HepG2 (cell line): ENCODE measurements at regions not wholly inside any gene's neighbourhood (a gene's known extent, or its start where the extent isn't known, plus 50 kb on each side); places are given as distances from the start of the nearest gene placed in this dataset.

ENCODE experiments used
- ATAC-seq: fragments of 200-7000 bp; cut with Tn5 transposase; 3 replicates; pipeline ENCODE4 v1.9.1; 2020; ENCODE audit warnings: mild to moderate bottlenecking, moderate library complexity
- BruUV-seq: library from RNA; stranded (reverse); fragments of 400-500 nt; replicated peaks from 2 replicates; lab custom pipeline; 2021; lab: Mats Ljungman, UMichigan
- CTCF ChIA-PET: fragments of 300-600 bp; formaldehyde crosslinking; extraction: SDS; loops from one replicate; lab custom pipeline; 2021; ENCODE audit warnings: low total read pairs, inconsistent platforms, low intra/inter-chr PET ratio; lab: Yijun Ruan, JAX
- POLR2A ChIA-PET: fragments of 350-600 bp; sonication (Branson Sonifier 250); formaldehyde crosslinking; loops from one replicate; lab custom pipeline; 2020; ENCODE audit warnings: antibody characterized with exemption, inconsistent platforms; lab: Yijun Ruan, JAX
- DNase-seq: peaks from one replicate; pipeline ENCODE4 v3.0.0-alpha.2; 2015; ENCODE audit warnings: low spot score
- FAIRE-seq: peaks from 3 replicates; lab custom pipeline; 2011; peaks lifted over from hg19 to GRCh38; lab: Jason Lieb, UNC
- H2AFZ ChIP-seq: one replicate; pipeline ENCODE4 v1.6.1; 2011; ENCODE audit warnings: low read length, inconsistent platforms
- H3K27ac ChIP-seq: fragments of 300-600 bp; 3 replicates; pipeline ENCODE4 v1.8.0; 2011; ENCODE audit warnings: mixed run types, mild to moderate bottlenecking, mixed read lengths, low read length, inconsistent platforms; ENCODE audit not compliant: insufficient read depth; ENCODE audit errors: extremely low read length
- H3K27me3 ChIP-seq, 2 experiments: fragments of 200-600 bp in 1 of 2; 2 replicates in 1 of 2; 3 replicates in 1 of 2; pipeline versions ENCODE4 v1.6.0 to v1.8.0; 2011; ENCODE audit warnings: low read length in 2 of 2, mild to moderate bottlenecking in 2 of 2, moderate library complexity in 2 of 2, inconsistent platforms in 1 of 2; ENCODE audit not compliant: insufficient read depth in 2 of 2, control insufficient read depth in 1 of 2
- H3K36me3 ChIP-seq, 2 experiments: fragments of 200-600 bp in 1 of 2; replicated peaks in 1 of 2; 2 replicates in 1 of 2; 3 replicates in 1 of 2; pipeline versions ENCODE4 v1.5.1 to v1.8.0; 2011; ENCODE audit warnings: low read length in 2 of 2, inconsistent platforms in 1 of 2; ENCODE audit not compliant: insufficient read depth in 2 of 2, control insufficient read depth in 1 of 2
- H3K4me1 ChIP-seq: 2 replicates; pipeline ENCODE4 v1.5.1; 2012; ENCODE audit warnings: low read length, inconsistent platforms; ENCODE audit not compliant: insufficient read depth
- H3K4me2 ChIP-seq: 2 replicates; pipeline ENCODE4 v1.6.0; 2011; ENCODE audit warnings: low read depth, low read length, inconsistent platforms
- H3K4me3 ChIP-seq, 3 experiments: fragments of 200-600 bp in 1 of 3; sonication (generic), shearing (Covaris generic) in 1 of 3; replicated peaks in 1 of 3; 2 replicates each; pipeline ENCODE4 v1.5.1; 2011 to 2016; ENCODE audit warnings: low read length in 3 of 3, inconsistent platforms in 2 of 3, low read depth in 2 of 3, mild to moderate bottlenecking in 2 of 3, control low read depth in 1 of 3, mixed read lengths in 1 of 3; ENCODE audit not compliant: insufficient read depth in 1 of 3
- H3K79me2 ChIP-seq: one replicate; pipeline ENCODE4 v1.6.1; 2011; ENCODE audit warnings: low read length, inconsistent platforms; ENCODE audit not compliant: insufficient read depth
- H3K9ac ChIP-seq: 2 replicates; pipeline ENCODE4 v1.6.0; 2011; ENCODE audit warnings: mild to moderate bottlenecking, low read depth, low read length, inconsistent platforms; ENCODE audit not compliant: insufficient read depth
- H3K9me3 ChIP-seq: 2 replicates; pipeline ENCODE4 v1.5.1; 2012; ENCODE audit warnings: mild to moderate bottlenecking, low read length
- H4K20me1 ChIP-seq: 2 replicates; pipeline ENCODE4 v1.6.0; 2011; ENCODE audit warnings: inconsistent platforms, mild to moderate bottlenecking, low read length, moderate library complexity; ENCODE audit not compliant: insufficient read depth
- CSRNP2 ChIP-seq: sonication (generic); formaldehyde crosslinking; conservative IDR thresholded peaks from 2 replicates; pipeline ENCODE4 v1.8.0; 2022; ENCODE audit warnings: low read depth, missing genetic modification reagents
- NKX3-1 ChIP-seq: sonication (generic); formaldehyde crosslinking; IDR thresholded peaks from 2 replicates; pipeline ENCODE4 v1.5.0; 2020; ENCODE audit warnings: missing genetic modification reagents
- POLR2G ChIP-seq: fragments of 200-400 bp; formaldehyde crosslinking; IDR thresholded peaks from 2 replicates; pipeline ENCODE4 v1.6.1; 2018; ENCODE audit warnings: mild to moderate bottlenecking, low read depth, low read length, moderate library complexity
- SALL2 ChIP-seq: sonication (generic); formaldehyde crosslinking; IDR thresholded peaks from 2 replicates; pipeline ENCODE4 v1.8.1; 2023; ENCODE audit warnings: mild to moderate bottlenecking, missing genetic modification reagents, inconsistent platforms
- ZNF318 ChIP-seq: sonication (generic); formaldehyde crosslinking; IDR thresholded peaks from 2 replicates; pipeline ENCODE4 v1.4.0; 2020; ENCODE audit warnings: mild to moderate bottlenecking, missing genetic modification reagents
- ZNF33A ChIP-seq: sonication (generic); formaldehyde crosslinking; IDR thresholded peaks from 2 replicates; pipeline ENCODE4 v1.5.1; 2020; ENCODE audit warnings: missing genetic modification reagents, mild to moderate bottlenecking, moderate library complexity, borderline replicate concordance
- ZNF720 ChIP-seq: sonication (generic); formaldehyde crosslinking; IDR thresholded peaks from 2 replicates; pipeline ENCODE4 v1.4.0; 2020; ENCODE audit warnings: missing genetic modification reagents
- WGBS: methylation state at CpG from one replicate; pipeline ENCODE4 v1.1.6; 2017; ENCODE audit warnings: low lambda C conversion rate; 5-methylcytosine and 5-hydroxymethylcytosine counted together
- in situ Hi-C: cut with HindIII; loops from 2 replicates; pipeline ENCODE4 v1.10.0; 2017; ENCODE audit warnings: low pct_unique_long_range_greater_than_20kb; ENCODE audit not compliant: extremely low pct_ligation_motif_present
- intact Hi-C: fragments of 100-400 bp; cut with micrococcal nuclease; formaldehyde crosslinking; loops from one replicate; pipeline ENCODE4 v1.10.0; 2022; ENCODE audit not compliant: unreplicated experiment
- TF ChIP-seq, protein P1 (sequence below): sonication (generic); formaldehyde crosslinking; IDR thresholded peaks from 2 replicates; pipeline ENCODE4 v1.8.1; 2023; ENCODE audit warnings: mild to moderate bottlenecking, moderate library complexity, missing genetic modification reagents
- TF ChIP-seq, protein P2 (sequence below): sonication (generic); formaldehyde crosslinking; IDR thresholded peaks from 2 replicates; pipeline ENCODE4 v1.4.0; 2020; ENCODE audit warnings: mild to moderate bottlenecking, missing genetic modification reagents
- TF ChIP-seq, protein P3 (sequence below): IDR thresholded peaks from 2 replicates; pipeline ENCODE4 v1.6.1; 2016; ENCODE audit warnings: control low read depth

GRCh38 chr10:113319479-113319878 is 233.4 kb upstream of the HABP2 start:
- H4K20me1 ChIP-seq: no peaks in the 10 kb centered on the region
- in situ Hi-C loops (no loop called here), intact Hi-C loops (no loop called here)
- FAIRE-seq (no peak), DNase-seq (no peak), ATAC-seq (no peak)
- no TSS peak for BruUV-seq
- H3K9ac ChIP-seq: no peak overlapping the region
- H3K9me3 ChIP-seq: peaks cover 4% of the 10 kb centered on the region; the same call in 1 of the 2 replicates
- POLR2A ChIA-PET: no interaction called here
- H3K4me2 ChIP-seq: no peak overlapping the region
- no peak overlapping the region for H2AFZ ChIP-seq
- WGBS: 27% methylated on average over 3 of the region's 3 CpGs
- CTCF ChIA-PET: no interaction called here
- H3K4me3 ChIP-seq: no peak overlapping the region
- H3K79me2 ChIP-seq: no peaks in the 10 kb centered on the region
- no peak overlapping the region for H3K27ac ChIP-seq
- H3K36me3 ChIP-seq: no peaks in the 10 kb centered on the region
- peaks cover 1 to 31% of the 10 kb centered on the region in 2 experiments; a peak in 4 of 5 replicates for H3K27me3 ChIP-seq
- no peaks in the 10 kb centered on the region for H3K4me1 ChIP-seq
- TF ChIP-seq, protein P1, sequence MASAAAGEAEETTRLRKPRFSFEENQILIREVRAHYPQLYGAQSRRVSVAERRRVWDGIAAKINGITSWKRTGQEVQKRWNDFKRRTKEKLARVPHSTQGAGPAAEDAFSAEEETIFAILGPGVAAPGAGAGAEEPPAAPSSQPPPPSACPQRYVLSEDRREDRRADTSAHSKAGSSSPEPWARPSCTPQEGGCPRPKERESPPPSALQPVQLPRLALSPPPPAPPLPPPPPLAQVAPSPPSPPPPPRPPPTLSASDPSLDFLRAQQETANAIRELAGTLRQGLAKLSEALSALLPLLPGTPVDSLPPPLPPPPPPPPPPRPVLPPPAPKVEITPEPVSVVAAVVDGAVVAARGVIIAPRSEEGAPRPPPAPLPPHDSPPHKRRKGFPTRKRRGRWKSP: no peak
- TF ChIP-seq ZNF720 (CRISPR knock-in tag) (no peak), POLR2G (no peak), ZNF318 (no peak), CSRNP2 (CRISPR knock-in tag) (no peak), ZNF33A (CRISPR knock-in tag) (no peak), NKX3-1 (CRISPR knock-in tag) (no peak), SALL2 (CRISPR knock-in tag) (no peak)
- TF ChIP-seq, protein P2, sequence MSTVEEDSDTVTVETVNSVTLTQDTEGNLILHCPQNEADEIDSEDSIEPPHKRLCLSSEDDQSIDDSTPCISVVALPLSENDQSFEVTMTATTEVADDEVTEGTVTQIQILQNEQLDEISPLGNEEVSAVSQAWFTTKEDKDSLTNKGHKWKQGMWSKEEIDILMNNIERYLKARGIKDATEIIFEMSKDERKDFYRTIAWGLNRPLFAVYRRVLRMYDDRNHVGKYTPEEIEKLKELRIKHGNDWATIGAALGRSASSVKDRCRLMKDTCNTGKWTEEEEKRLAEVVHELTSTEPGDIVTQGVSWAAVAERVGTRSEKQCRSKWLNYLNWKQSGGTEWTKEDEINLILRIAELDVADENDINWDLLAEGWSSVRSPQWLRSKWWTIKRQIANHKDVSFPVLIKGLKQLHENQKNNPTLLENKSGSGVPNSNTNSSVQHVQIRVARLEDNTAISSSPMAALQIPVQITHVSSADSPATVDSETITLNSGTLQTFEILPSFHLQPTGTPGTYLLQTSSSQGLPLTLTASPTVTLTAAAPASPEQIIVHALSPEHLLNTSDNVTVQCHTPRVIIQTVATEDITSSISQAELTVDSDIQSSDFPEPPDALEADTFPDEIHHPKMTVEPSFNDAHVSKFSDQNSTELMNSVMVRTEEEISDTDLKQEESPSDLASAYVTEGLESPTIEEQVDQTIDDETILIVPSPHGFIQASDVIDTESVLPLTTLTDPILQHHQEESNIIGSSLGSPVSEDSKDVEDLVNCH: no peak
- TF ChIP-seq, protein P3, sequence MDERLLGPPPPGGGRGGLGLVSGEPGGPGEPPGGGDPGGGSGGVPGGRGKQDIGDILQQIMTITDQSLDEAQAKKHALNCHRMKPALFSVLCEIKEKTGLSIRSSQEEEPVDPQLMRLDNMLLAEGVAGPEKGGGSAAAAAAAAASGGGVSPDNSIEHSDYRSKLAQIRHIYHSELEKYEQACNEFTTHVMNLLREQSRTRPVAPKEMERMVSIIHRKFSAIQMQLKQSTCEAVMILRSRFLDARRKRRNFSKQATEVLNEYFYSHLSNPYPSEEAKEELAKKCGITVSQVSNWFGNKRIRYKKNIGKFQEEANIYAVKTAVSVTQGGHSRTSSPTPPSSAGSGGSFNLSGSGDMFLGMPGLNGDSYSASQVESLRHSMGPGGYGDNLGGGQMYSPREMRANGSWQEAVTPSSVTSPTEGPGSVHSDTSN (CRISPR knock-in tag): no peak
